VCaP (cell line): ENCODE measurements at regions not wholly inside any gene's neighbourhood (a gene's known extent, or its start where the extent isn't known, plus 50 kb on each side); places are given as distances from the start of the nearest gene placed in this dataset.

Experiments used
- H3K27ac ChIP-seq: fragments of 450-650 bp; 2 replicates; pipeline ENCODE4 v1.5.1; 2017
- TF ChIP-seq, protein P1 (sequence below): fragments of 450-650 bp; conservative IDR thresholded peaks from 2 replicates; pipeline ENCODE4 v1.5.1; 2017; ENCODE audit warnings: mild to moderate bottlenecking, moderate library complexity

DNA sequence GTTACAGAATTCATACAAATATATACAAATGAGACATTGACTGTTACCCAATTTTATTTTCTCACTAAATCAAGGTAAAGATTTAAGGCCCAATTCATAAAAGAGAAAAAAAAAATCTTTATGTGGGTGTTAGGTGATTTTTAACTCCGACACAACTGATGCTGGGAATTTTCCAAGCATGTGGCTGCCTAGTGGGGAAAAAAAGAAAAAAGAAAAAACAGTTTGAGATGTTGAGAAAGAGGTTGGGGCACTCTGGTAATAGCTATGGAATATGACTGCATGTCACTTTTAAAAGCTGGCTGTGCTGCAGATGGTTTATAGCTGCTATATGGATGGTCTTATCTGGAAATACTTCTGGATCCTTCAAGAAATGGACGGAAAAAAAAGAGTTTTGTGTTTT, 739.9 kb upstream of the SOX9 start:
- TF ChIP-seq, protein P1, sequence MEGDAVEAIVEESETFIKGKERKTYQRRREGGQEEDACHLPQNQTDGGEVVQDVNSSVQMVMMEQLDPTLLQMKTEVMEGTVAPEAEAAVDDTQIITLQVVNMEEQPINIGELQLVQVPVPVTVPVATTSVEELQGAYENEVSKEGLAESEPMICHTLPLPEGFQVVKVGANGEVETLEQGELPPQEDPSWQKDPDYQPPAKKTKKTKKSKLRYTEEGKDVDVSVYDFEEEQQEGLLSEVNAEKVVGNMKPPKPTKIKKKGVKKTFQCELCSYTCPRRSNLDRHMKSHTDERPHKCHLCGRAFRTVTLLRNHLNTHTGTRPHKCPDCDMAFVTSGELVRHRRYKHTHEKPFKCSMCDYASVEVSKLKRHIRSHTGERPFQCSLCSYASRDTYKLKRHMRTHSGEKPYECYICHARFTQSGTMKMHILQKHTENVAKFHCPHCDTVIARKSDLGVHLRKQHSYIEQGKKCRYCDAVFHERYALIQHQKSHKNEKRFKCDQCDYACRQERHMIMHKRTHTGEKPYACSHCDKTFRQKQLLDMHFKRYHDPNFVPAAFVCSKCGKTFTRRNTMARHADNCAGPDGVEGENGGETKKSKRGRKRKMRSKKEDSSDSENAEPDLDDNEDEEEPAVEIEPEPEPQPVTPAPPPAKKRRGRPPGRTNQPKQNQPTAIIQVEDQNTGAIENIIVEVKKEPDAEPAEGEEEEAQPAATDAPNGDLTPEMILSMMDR: no peak
- H3K27ac ChIP-seq: no peak overlapping the region

DNA sequence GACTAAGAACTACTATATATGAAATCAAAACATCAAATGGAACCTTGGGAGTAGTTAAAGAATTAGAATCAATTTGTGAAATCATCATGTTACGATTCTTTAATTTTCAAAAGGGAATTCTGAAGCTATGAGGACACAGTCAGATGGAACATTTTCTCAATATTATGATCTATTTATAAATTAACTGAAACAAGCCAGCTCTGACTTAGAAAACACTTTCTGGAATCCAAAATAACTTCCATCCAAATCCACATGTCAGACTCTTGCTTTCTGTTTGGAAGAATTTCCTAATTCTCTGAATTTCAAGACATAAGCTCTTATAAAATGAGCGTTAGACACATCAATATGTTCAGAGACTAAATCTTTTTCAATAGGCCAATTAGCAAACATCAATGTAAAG, 737.7 kb upstream of the SOX9 start:
- TF ChIP-seq, protein P1: no peak
- no peak overlapping the region for H3K27ac ChIP-seq

DNA sequence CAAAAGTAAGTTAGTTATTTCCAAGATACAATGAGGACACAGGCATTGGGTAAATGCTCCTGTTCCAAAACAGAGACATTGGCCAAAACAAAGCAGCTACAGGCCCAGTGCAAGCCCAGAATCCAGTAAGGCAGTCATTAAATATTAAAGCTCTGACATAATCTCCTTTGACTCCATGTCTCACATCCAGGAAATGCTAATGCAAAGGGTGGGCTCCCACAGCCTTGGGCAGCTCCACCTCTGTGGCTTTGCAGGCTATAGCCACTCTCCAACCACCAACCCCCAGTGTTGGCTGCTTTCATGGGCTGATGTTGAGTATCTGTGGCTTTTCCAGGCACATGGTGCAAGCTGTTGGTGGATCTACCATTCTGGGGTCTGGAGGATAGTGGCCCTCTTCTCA, 733.4 kb upstream of the SOX9 start:
- H3K27ac ChIP-seq: no peak overlapping the region
- TF ChIP-seq, protein P1: no peak

DNA sequence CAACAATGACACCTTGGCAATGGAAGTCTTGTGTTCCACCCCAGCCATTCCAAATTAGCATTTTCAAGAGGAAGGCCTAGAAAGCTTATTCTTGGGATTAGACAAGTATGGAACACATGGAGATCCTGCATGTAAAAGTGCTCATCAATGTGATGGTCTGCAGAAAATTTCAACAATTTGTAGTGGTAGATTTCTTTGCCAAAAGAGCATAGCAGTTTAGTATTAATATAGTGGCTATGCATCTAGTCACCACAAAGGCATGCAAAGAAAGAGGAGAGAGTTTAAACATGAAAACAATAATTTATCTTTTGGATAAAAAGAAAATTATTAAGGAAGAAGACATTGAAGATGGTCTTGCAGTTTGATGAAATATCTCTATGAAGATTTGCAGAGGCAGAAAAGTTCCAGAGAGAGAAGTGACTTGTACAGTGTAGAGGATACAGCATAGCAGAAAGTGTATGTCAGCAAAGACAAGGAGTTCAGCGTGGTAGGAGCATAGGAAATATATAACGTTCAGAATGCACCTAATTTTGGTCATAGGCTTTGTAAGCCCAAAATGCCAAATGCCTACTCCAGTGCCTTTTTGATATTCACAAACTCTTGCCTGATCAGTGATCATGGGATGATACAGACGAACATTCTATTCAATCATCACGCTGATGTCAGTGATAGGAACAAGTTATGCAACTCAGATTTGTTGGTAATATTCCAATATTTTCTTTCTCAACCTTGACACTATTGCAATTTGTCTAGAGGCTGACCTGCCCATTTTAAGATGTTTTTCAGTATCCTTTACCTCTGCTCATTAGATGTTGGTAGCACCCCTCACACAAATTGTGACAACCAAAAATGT, 727.9 kb upstream of the SOX9 start:
- H3K27ac ChIP-seq: no peak overlapping the region
- TF ChIP-seq, protein P1: no peak

DNA sequence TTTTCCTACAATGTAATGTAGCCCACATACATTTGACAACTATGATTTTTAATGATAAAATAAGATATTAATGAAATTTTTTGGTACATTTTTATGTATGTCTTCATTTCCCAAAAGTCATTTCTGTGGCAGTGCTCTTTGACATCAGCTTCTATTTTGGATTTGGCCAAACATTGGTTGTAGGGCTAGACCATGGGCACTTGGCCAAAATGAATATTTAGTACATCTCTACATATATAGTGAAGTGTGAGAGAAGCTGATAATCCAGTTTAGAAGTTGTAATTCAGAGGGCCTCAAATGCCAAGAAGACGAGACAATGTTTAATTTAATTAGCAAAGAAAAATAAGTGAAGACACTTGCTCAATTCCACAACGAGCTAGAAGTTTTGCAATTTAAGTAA, 724.9 kb upstream of the SOX9 start:
- TF ChIP-seq, protein P1: no peak
- H3K27ac ChIP-seq: no peak overlapping the region

DNA sequence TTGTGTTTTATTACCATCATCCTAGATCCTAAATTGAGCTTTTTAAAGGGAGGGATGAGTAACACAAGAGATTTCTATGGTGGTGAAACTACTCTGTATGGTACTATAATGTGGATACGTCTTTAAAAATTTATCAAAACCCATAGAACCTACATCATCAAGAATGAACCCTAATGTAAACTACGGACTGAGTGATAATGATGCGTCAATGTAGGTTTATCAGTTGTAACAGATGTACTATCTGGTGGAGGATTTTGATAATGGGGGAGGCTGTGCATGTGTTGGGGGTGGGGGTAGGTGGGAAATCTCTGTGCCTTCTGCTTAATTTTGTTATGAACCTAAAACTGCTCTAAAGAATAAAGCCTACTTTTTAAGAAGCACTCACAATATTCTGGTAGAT, 724.1 kb upstream of the SOX9 start:
- H3K27ac ChIP-seq: no peak overlapping the region
- TF ChIP-seq, protein P1: no peak

DNA sequence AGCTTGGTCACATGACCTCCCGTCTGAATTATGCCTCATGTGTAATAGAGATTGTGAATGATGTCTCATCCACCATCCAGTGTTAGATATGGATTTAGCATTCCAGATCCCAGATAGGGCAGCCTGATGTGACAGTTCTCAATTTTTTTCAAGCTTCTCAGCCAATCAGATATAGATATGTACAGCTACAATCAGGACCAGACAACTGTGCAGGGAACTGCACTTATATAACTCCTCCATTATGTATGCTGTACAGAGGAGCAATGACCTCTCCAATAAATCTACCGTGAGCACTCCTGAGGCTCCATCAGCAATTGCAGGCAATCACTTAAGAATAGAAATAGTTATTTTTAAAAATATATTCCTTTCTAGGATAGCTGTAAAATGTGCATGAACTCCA, 722.8 kb upstream of the SOX9 start:
- no peak overlapping the region for H3K27ac ChIP-seq
- TF ChIP-seq, protein P1: no peak
